Ishikawa (cell line): ENCODE measurements at regions not wholly inside any gene's neighbourhood (a gene's known extent, or its start where the extent isn't known, plus 50 kb on each side); places are given as distances from the start of the nearest gene placed in this dataset.

Source experiments
- CEBPB ChIP-seq: IDR thresholded peaks from 2 replicates; pipeline ENCODE4 v1.6.1; 2012
- CREB1 ChIP-seq: IDR thresholded peaks from 2 replicates; pipeline ENCODE4 v1.6.1; 2012; ENCODE audit warnings: low read depth
- EGR1 ChIP-seq: IDR thresholded peaks from 2 replicates; pipeline ENCODE4 v1.6.1; 2012
- EP300 ChIP-seq: IDR thresholded peaks from 2 replicates; pipeline ENCODE4 v1.6.1; 2012; ENCODE audit warnings: borderline replicate concordance
- FOXM1 ChIP-seq: IDR thresholded peaks from 2 replicates; pipeline ENCODE4 v1.6.1; 2012; ENCODE audit warnings: low read depth, borderline replicate concordance
- NFIC ChIP-seq: IDR thresholded peaks from 2 replicates; pipeline ENCODE4 v1.6.1; 2012
- RAD21 ChIP-seq: IDR thresholded peaks from 2 replicates; pipeline ENCODE4 v1.6.1; 2012; ENCODE audit warnings: low read depth
- TAF1 ChIP-seq: IDR thresholded peaks from 2 replicates; pipeline ENCODE4 v1.6.1; 2012; ENCODE audit warnings: low read depth, mild to moderate bottlenecking
- TCF12 ChIP-seq: IDR thresholded peaks from 2 replicates; pipeline ENCODE4 v1.6.1; 2012; ENCODE audit warnings: low read depth
- TEAD4 ChIP-seq: IDR thresholded peaks from 2 replicates; pipeline ENCODE4 v1.6.1; 2012
- YY1 ChIP-seq: IDR thresholded peaks from 2 replicates; pipeline ENCODE4 v1.6.1; 2012; ENCODE audit warnings: low read depth
- ZBTB7A ChIP-seq: IDR thresholded peaks from 2 replicates; pipeline ENCODE4 v1.6.1; 2012; ENCODE audit warnings: low read depth
- TF ChIP-seq, protein P1 (sequence below): IDR thresholded peaks from 2 replicates; pipeline ENCODE4 v1.6.1; 2012; ENCODE audit warnings: low read depth, mild to moderate bottlenecking
- TF ChIP-seq, protein P2 (sequence below): IDR thresholded peaks from 2 replicates; pipeline ENCODE4 v1.6.1; 2012
- TF ChIP-seq, protein P3 (sequence below): IDR thresholded peaks from 2 replicates; pipeline ENCODE4 v1.6.1; 2012

DNA sequence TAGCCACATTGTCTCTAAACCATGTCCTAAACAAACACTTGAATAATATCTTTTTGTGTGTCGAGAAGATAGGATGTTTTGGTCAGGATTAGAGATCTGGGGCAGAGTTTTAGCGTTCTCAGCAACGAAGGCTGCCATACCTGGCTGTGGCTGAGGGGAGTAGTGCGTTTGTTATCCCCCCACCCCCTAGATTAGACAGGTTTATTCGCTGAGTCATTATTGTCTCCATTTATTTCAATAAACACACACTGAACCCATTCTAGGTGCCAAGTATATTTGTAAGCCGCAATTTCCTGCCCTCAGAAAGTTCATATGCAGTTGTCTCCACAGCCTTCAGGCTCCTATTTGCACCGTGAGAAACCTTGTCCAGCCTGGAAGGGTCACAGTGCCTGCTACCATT is 1684.8 kb upstream of the TENM3 start:
- TF ChIP-seq EP300 (no peak), CREB1 (no peak), FOXM1 (no peak)
- TF ChIP-seq, protein P1, sequence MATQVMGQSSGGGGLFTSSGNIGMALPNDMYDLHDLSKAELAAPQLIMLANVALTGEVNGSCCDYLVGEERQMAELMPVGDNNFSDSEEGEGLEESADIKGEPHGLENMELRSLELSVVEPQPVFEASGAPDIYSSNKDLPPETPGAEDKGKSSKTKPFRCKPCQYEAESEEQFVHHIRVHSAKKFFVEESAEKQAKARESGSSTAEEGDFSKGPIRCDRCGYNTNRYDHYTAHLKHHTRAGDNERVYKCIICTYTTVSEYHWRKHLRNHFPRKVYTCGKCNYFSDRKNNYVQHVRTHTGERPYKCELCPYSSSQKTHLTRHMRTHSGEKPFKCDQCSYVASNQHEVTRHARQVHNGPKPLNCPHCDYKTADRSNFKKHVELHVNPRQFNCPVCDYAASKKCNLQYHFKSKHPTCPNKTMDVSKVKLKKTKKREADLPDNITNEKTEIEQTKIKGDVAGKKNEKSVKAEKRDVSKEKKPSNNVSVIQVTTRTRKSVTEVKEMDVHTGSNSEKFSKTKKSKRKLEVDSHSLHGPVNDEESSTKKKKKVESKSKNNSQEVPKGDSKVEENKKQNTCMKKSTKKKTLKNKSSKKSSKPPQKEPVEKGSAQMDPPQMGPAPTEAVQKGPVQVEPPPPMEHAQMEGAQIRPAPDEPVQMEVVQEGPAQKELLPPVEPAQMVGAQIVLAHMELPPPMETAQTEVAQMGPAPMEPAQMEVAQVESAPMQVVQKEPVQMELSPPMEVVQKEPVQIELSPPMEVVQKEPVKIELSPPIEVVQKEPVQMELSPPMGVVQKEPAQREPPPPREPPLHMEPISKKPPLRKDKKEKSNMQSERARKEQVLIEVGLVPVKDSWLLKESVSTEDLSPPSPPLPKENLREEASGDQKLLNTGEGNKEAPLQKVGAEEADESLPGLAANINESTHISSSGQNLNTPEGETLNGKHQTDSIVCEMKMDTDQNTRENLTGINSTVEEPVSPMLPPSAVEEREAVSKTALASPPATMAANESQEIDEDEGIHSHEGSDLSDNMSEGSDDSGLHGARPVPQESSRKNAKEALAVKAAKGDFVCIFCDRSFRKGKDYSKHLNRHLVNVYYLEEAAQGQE: no peak

DNA sequence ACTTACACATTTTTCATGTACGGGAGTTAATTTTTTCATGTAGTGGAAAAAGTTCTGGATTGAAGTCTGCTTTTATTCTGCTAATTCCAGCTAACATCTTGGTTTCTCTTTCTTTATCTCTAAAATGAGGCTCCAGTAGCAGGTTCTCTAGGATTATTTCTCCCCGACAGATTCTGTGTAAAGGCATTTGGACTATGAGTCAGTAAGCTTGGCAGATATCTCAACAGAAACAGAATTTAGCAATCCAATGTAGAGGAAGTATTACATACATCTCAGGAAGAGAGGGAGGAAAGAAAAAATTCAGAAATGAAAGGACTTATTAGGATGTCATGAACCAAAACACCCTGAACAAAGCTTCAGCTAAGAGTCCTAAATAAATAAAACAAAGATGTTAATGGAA is 1682.3 kb upstream of the TENM3 start:
- no peak for TF ChIP-seq YY1
- TF ChIP-seq RAD21: no peak
- no peak for TF ChIP-seq FOXM1
- TF ChIP-seq CREB1: no peak
- TF ChIP-seq, protein P2, sequence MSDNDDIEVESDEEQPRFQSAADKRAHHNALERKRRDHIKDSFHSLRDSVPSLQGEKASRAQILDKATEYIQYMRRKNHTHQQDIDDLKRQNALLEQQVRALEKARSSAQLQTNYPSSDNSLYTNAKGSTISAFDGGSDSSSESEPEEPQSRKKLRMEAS: no peak
- TF ChIP-seq ZBTB7A: no peak
- TF ChIP-seq, protein P3, sequence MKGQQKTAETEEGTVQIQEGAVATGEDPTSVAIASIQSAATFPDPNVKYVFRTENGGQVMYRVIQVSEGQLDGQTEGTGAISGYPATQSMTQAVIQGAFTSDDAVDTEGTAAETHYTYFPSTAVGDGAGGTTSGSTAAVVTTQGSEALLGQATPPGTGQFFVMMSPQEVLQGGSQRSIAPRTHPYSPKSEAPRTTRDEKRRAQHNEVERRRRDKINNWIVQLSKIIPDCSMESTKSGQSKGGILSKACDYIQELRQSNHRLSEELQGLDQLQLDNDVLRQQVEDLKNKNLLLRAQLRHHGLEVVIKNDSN: no peak
- no peak for TF ChIP-seq TEAD4
- no peak for TF ChIP-seq EGR1

DNA sequence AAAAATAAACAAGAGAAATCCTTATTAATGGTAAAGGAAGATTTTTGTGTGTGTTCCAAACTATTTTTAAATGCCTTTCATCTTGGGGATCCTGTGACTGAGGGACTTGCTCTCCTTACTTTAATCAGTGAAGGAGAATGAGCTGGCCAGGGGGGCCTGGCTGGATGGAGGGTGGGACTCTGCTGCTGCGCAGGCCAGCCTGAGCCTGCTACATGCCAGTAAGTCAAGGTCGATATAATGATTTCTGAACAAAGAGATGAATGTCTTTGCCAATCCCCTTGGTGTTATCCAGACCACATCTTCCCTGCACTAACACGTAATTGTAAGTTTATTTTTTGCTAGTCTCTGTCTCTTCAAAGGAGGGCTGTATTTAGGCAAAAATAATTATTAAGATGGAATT is 1679.2 kb upstream of the TENM3 start:
- TF ChIP-seq RAD21: no peak

DNA sequence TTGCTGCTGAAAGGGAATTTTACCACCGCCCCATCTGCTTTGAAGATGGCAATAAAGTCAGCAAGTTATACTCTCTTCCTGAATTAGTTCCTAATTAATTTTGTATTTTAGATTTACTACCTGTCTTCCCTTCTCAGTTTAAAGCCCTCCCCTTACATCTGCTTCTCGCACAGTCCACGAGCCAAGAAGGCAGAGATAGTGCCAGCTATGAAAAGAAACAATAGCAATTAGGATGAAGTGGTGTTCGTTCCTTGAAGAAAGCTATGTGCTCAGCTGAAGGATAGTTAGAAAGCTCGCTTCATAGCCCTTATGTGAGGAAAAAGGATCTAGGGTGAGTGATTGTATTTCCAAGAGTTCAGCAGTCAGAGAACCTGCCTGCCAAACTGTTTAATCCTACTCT is 1678.8 kb upstream of the TENM3 start:
- TF ChIP-seq RAD21: no peak
- no peak for TF ChIP-seq FOXM1
- TF ChIP-seq TCF12: no peak
- no peak for TF ChIP-seq ZBTB7A
- TF ChIP-seq NFIC: no peak
- no peak for TF ChIP-seq YY1
- TF ChIP-seq, protein P1: no peak
- TF ChIP-seq, protein P2: no peak
- no peak for TF ChIP-seq CREB1
- TF ChIP-seq TEAD4: no peak
- no peak for TF ChIP-seq EP300
- no peak for TF ChIP-seq EGR1
- TF ChIP-seq TAF1: no peak
- TF ChIP-seq, protein P3: no peak

DNA sequence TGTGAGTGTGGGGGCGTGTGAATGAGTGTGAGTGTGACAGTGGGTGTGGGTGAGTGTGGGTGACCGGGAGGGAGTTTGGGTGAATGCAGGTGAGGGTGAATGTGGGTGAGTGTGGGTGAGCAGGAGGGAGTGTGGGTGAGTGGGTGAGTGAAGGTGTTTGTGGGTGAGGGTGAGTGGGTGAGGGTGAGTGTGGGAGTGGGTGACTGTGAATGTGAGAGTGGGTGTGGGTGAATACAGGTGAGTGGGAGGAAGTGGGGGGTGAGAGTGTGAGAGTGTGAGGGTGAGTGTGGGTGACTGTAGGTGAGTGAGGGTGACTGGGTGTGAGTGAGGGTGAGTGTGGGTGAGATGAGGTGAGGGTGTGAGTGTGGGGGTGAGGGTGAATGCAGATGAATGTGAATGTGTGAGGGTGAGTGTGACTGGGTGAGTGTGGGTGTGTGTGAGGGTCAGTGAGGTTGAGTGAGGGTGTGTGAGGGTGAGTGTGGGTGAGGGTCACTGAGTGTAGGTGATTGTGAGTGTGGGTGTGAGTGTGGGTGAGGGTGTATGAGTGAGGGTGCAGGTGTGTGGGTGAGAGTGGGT is 1677.3 kb upstream of the TENM3 start:
- TF ChIP-seq EP300 (no peak), ZBTB7A (no peak), RAD21 (no peak), YY1 (no peak), TAF1 (no peak), FOXM1 (no peak), CREB1 (no peak), TEAD4 (no peak), CEBPB (no peak), NFIC (no peak), TCF12 (no peak), EGR1 (no peak)
- TF ChIP-seq, protein P2: no peak
- TF ChIP-seq, protein P1: no peak
- TF ChIP-seq, protein P3: no peak
